Heart left ventricle (tissue), 16 donors: ENCODE measurements at regions not wholly inside any gene's neighbourhood (a gene's known extent, or its start where the extent isn't known, plus 50 kb on each side); places are given as distances from the start of the nearest gene placed in this dataset.

Experiments
- ATAC-seq, 4 donors: fragments of 200-7000 bp; cut with Tn5 transposase; one replicate each; pipeline ENCODE4 v1.9.1; 2020 to 2022; ENCODE audit warnings: moderate library complexity in 4 of 4, mild to moderate bottlenecking in 3 of 4, moderate number of reproducible peaks in 1 of 4
- DNase-seq, 5 donors: peaks; one replicate each; pipeline ENCODE4 v3.0.0-alpha.2; 2020
- H3K27ac ChIP-seq, 12 donors: fragments of 200-600 bp; sonication (generic) in 4 of 12; one replicate each; pipeline versions ENCODE4 v1.5.0 to v1.8.0; 2016 to 2022; ENCODE audit warnings: mild to moderate bottlenecking in 2 of 12
- H3K27me3 ChIP-seq, 9 donors: fragments of 200-600 bp; sonication (generic) in 2 of 9; one replicate each; pipeline versions ENCODE4 v1.5.1 to v1.8.0; 2016 to 2022; ENCODE audit warnings: mild to moderate bottlenecking in 3 of 9
- H3K36me3 ChIP-seq, 9 donors: fragments of 200-600 bp; sonication (generic) in 2 of 9; one replicate each; pipeline versions ENCODE4 v1.5.0 to v1.8.0; 2018 to 2022; ENCODE audit warnings: mild to moderate bottlenecking in 2 of 9
- H3K4me1 ChIP-seq, 12 donors: fragments of 200-600 bp; sonication (generic) in 4 of 12; one replicate each; pipeline versions ENCODE4 v1.5.0 to v1.8.0; 2016 to 2022; ENCODE audit warnings: mild to moderate bottlenecking in 3 of 12
- H3K4me3 ChIP-seq, 12 donors: fragments of 200-600 bp; sonication (generic) in 4 of 12; one replicate each; pipeline versions ENCODE4 v1.5.0 to v1.8.0; 2017 to 2022; ENCODE audit warnings: mild to moderate bottlenecking in 9 of 12, moderate library complexity in 4 of 12
- H3K9me3 ChIP-seq, 12 donors: fragments of 200-600 bp; sonication (generic) in 4 of 12; one replicate each; pipeline versions ENCODE4 v1.5.0 to v1.8.0; 2016 to 2022; ENCODE audit warnings: mild to moderate bottlenecking in 1 of 12
- POLR2A ChIP-seq, 2 donors: fragments of 450-650 bp; IDR thresholded peaks; one replicate each; pipeline ENCODE4 v1.6.1; 2017; ENCODE audit warnings: antibody characterized with exemption in 2 of 2, mild to moderate bottlenecking in 2 of 2, moderate library complexity in 2 of 2
- WGBS, 4 donors: extraction: QIAGEN DNeasy Blood & Tissue Kit in 2 of 4; methylation state at CpG; one replicate each; pipeline versions ENCODE4 v1.1.5 to v1.1.7; 2013 to 2018; 5-methylcytosine and 5-hydroxymethylcytosine counted together
- intact Hi-C, 10 donors: fragments of 100-400 bp; cut with DNase I; formaldehyde crosslinking; loops; one replicate each; pipeline versions ENCODE4 v1.11.1 to v1.14.2; 2022
- TF ChIP-seq, protein P1 (sequence below), 12 donors: fragments of 200-600 bp; sonication (generic) in 4 of 12; IDR thresholded peaks; one replicate each; pipeline versions ENCODE4 v1.5.0 to v1.8.0; 2018 to 2022; ENCODE audit warnings: antibody characterized with exemption in 12 of 12, mild to moderate bottlenecking in 5 of 12
- donor health status: ischemic (EF 13 %, LVEDD 7.1; RV severe dilation, severe dysfunction).
- donor health status: healthy with polysubstance abuse.
- donor health status: DM: no; HTN: yes; CAD: no.
- donor health status: DM: no; HTN: no; CAD: no.
- donor health status: ischemic (EF 25% LVEDD 6.9; RV normal size, moderate dysfunction).
- donor health status: ischemic (EF 25% LVEDD 5.7; RV mildly dilated, moderate dysfunction).
- donor health status: healthy.
- donor health status: DM: yes; HTN: yes; CAD: no.
- donor health status: ischemic (EF 35%, LVEDD 5.7; RV mildly dilated, moderate dysfunction).
- donor health status: nonischemic (EF 11% LVEDD 7.7; RV severe dilation, severe dysfunction).
- donor health status: DM: yes; HTN: yes; CAD: no.
- donor health status: PGD.
- donor health status: ischemic (EF 29% LVEDD 5.4; RV normal size, mild dysfunction).
- donor health status: nonischemic (EF 23%, LVEDD 6.1; RV moderate dilation, normal function).

DNA sequence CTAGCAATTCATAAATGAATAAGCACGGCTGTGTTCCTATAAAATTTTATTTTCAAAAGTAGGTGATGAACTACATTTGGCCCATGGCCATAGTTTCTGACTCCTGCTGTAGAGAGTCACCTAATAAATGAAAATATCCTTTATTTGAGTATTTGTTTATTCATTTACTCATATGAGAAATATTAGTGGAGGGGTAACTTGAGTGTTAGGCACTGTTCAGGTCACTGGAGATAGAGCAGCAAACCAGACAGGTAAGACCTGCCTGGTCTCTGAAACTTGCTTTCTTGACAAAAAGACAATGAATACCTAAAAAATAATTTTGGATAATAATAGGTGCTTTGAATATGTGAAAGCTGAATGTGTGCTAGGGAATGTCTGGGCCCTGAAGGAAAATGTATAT, 68.8 kb downstream of the YIPF5 start:
- H3K36me3 ChIP-seq: no peaks in the 10 kb centered on the region
- no peak overlapping the region for H3K27ac ChIP-seq
- no peak overlapping the region for H3K4me3 ChIP-seq
- ATAC-seq (no peak), DNase-seq (no peak)
- H3K27me3 ChIP-seq: no peaks in the 10 kb centered on the region
- H3K9me3 ChIP-seq: peaks cover 0 to 4% (median 0%) of the 10 kb centered on the region in 12 donors
- TF ChIP-seq POLR2A (IDR thresholded peaks at IDR 0.05): no peak
- TF ChIP-seq, protein P1, sequence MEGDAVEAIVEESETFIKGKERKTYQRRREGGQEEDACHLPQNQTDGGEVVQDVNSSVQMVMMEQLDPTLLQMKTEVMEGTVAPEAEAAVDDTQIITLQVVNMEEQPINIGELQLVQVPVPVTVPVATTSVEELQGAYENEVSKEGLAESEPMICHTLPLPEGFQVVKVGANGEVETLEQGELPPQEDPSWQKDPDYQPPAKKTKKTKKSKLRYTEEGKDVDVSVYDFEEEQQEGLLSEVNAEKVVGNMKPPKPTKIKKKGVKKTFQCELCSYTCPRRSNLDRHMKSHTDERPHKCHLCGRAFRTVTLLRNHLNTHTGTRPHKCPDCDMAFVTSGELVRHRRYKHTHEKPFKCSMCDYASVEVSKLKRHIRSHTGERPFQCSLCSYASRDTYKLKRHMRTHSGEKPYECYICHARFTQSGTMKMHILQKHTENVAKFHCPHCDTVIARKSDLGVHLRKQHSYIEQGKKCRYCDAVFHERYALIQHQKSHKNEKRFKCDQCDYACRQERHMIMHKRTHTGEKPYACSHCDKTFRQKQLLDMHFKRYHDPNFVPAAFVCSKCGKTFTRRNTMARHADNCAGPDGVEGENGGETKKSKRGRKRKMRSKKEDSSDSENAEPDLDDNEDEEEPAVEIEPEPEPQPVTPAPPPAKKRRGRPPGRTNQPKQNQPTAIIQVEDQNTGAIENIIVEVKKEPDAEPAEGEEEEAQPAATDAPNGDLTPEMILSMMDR (IDR thresholded peaks at IDR 0.05): no peak
- intact Hi-C loops: loop anchor here in 1 of 10 donors (10.0 kb wide), 1 partner anchor 67 kb away; no protein-coding TSS in a partner anchor
- peaks cover 0 to 11% (median 0%) of the 10 kb centered on the region in 12 donors for H3K4me1 ChIP-seq
- 81 to 95% (median 85%) methylated on average over 1 of the region's 1 CpG for WGBS, 4 donors

DNA sequence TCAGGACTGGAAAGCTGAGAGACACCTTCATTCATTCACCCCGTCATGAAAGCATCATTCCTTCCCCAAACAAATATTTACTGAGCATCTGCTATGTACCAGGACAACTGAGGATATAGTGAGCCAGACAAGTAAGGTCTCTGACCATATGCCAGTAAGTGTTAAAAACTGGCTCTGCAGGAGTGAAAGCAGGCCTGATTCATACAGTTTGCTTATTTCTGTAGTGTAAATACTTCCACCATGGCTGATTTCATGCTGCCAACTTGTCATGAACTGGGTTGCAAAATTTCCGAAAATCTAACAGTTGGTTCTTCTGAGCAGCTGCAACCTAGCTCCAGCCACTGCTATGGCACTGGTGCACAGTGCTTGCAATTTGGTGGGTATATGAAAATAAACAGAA, 68.1 kb downstream of the YIPF5 start:
- DNase-seq: no peak
- H3K27ac ChIP-seq: no peak overlapping the region
- no peaks in the 10 kb centered on the region for H3K36me3 ChIP-seq
- no peak overlapping the region for H3K4me3 ChIP-seq
- intact Hi-C loops: loop anchor here in 1 of 10 donors (10.0 kb wide), 1 partner anchor 68 kb away; no protein-coding TSS in a partner anchor
- 85 to 94% (median 89%) methylated on average over 2 of the region's 2 CpGs for WGBS, 4 donors
- TF ChIP-seq, protein P1 (IDR thresholded peaks at IDR 0.05): no peak
- TF ChIP-seq POLR2A (IDR thresholded peaks at IDR 0.05): no peak
- ATAC-seq: no peak
- H3K4me1 ChIP-seq: peaks cover 0 to 11% (median 0%) of the 10 kb centered on the region in 12 donors
- H3K9me3 ChIP-seq: peaks cover 0 to 4% (median 0%) of the 10 kb centered on the region in 12 donors
- no peaks in the 10 kb centered on the region for H3K27me3 ChIP-seq

DNA sequence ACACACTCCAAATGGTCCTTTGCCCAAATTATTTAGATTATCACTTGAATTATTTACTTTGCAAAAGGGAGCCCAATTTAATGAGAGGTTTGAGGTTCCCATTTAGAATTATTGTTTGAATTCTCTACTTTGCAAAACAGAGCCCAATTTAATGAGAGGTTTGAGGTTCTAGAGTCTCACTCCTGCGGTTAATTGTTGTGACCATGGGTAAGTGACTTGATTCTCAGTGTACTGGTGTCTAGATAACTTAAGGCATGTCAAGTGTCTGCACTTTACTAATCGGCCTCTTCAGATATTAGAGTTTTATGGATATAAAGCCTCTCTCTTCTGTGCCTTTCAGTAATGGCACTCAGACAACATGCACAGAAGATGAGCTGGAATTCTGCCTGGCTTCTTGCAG, 67.5 kb downstream of the YIPF5 start:
- no peaks in the 10 kb centered on the region for H3K9me3 ChIP-seq
- no peak for DNase-seq
- no peak overlapping the region for H3K27ac ChIP-seq
- intact Hi-C loops: loop anchor here in 1 of 10 donors (10.0 kb wide), 1 partner anchor 68 kb away; no protein-coding TSS in a partner anchor
- TF ChIP-seq POLR2A (IDR thresholded peaks at IDR 0.05): no peak
- TF ChIP-seq, protein P1 (IDR thresholded peaks at IDR 0.05): no peak
- H3K4me3 ChIP-seq: no peak overlapping the region
- H3K36me3 ChIP-seq: no peaks in the 10 kb centered on the region
- no peaks in the 10 kb centered on the region for H3K27me3 ChIP-seq
- peaks cover 0 to 11% (median 0%) of the 10 kb centered on the region in 12 donors for H3K4me1 ChIP-seq
- WGBS, 4 donors: 60 to 74% (median 61%) methylated on average over 2 of the region's 2 CpGs
- ATAC-seq: no peak

DNA sequence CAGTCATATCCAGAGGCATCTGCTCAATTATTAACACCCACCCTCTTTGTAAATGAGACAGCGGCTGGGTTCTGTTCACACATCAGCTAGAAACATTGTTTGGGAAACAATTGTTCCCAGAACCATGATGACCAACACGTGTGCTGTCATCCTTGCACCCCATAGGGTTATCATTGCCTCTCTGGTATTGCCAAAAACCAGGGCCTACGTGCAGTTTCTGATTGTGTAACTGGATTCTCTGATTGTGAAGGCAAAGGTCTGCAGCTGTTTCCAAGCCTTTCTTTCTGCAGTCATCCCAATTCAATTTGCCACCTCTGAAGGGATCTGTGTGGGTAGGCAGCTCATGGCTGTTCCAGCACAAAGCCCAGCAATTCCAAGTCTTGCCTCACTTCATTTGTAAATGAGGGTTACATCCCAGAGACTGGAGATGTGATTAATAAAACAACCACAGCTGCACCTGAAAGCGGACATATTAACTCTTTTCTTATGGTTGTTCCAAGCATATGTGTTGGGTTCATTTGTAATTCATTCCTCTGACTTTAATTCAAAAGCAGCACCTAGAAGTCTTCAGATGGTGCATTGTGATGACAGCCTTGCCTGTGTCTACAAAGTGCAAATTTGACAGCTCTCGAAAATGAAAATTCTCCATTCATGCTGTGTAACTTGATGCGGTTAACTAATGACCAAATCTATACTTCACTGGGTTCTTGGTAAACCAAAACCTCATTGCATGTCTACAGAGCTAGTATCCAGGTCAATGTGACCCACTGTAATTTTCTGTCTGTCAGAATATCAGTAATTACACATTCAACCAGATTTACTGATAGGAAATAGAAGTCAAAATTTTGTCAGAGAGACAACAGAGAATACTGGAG, 66.6 kb downstream of the YIPF5 start:
- intact Hi-C loops: loop anchor here in 1 of 10 donors (10.0 kb wide), 1 partner anchor 69 kb away; no protein-coding TSS in a partner anchor
- ATAC-seq: no peak
- peaks cover 0 to 11% (median 0%) of the 10 kb centered on the region in 12 donors for H3K4me1 ChIP-seq
- H3K36me3 ChIP-seq: no peaks in the 10 kb centered on the region
- H3K9me3 ChIP-seq: no peaks in the 10 kb centered on the region
- 76 to 86% (median 82%) methylated on average over 6 of the region's 6 CpGs for WGBS, 4 donors
- DNase-seq: no peak
- no peaks in the 10 kb centered on the region for H3K27me3 ChIP-seq
- H3K27ac ChIP-seq: no peak overlapping the region
- no peak for TF ChIP-seq POLR2A (IDR thresholded peaks at IDR 0.05)
- TF ChIP-seq, protein P1 (IDR thresholded peaks at IDR 0.05): no peak
- H3K4me3 ChIP-seq: no peak overlapping the region
